ACC112 (cell line): ENCODE measurements at regions not wholly inside any gene's neighbourhood (a gene's known extent, or its start where the extent isn't known, plus 50 kb on each side); places are given as distances from the start of the nearest gene placed in this dataset.

Experiments used
- H2AFZ ChIP-seq: fragments of 200-600 bp; sonication (generic); one replicate; pipeline ENCODE4 v1.6.0; 2017; ENCODE audit warnings: antibody characterized with exemption, low read length; ENCODE audit not compliant: unreplicated experiment
- H3K27ac ChIP-seq: fragments of 200-600 bp; sonication (generic); 2 replicates; pipeline ENCODE4 v1.5.1; 2014; ENCODE audit warnings: low read depth, mild to moderate bottlenecking, antibody characterized with exemption, low read length, moderate library complexity
- H3K27me3 ChIP-seq: fragments of 200-600 bp; sonication (generic); 2 replicates; pipeline ENCODE4 v1.6.1; 2014; ENCODE audit warnings: mild to moderate bottlenecking, antibody characterized with exemption, low read length, moderate library complexity, mixed read lengths; ENCODE audit not compliant: insufficient read depth
- H3K36me3 ChIP-seq: fragments of 200-600 bp; sonication (generic); 2 replicates; pipeline ENCODE4 v1.6.1; 2016; ENCODE audit warnings: mild to moderate bottlenecking, antibody characterized with exemption, low read length, moderate library complexity, mixed read lengths; ENCODE audit not compliant: insufficient read depth
- H3K4me1 ChIP-seq: fragments of 200-600 bp; sonication (generic); one replicate; pipeline ENCODE4 v1.6.1; 2016; ENCODE audit warnings: low read length, mixed read lengths; ENCODE audit not compliant: insufficient read depth, unreplicated experiment, control insufficient read depth
- H3K4me3 ChIP-seq: fragments of 200-600 bp; sonication (generic); 2 replicates; pipeline ENCODE4 v1.5.1; 2014; ENCODE audit warnings: mild to moderate bottlenecking, low read depth, low read length
- H3K79me2 ChIP-seq: fragments of 200-600 bp; sonication (generic); one replicate; pipeline ENCODE4 v1.6.0; 2016; ENCODE audit warnings: low read length; ENCODE audit not compliant: control insufficient read depth, unreplicated experiment, insufficient read depth

DNA sequence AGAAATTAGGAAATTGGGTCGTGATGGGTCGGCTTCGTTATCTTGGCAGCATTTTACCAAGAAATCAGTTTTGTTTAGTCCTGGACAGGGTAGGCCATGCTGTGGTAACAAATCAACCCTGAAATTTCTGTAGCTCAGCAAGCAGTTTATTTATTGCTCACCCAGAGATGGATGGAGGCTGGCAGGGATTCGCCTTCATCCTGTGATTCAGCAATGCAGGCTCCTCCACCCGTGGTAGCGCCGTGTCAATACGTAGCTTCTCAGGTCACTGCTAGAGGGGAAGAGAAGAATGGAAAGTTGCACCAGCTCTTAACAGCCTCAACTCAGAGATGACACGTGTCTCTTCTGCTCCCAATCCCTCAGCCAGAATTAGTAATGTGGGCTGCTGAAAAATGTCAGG, 157.0 kb upstream of the SGK1 start:
- no peaks in the 10 kb centered on the region for H3K36me3 ChIP-seq
- H2AFZ ChIP-seq, result no peak overlapping the region
- no peaks in the 10 kb centered on the region for H3K27me3 ChIP-seq
- no peaks in the 10 kb centered on the region for H3K4me1 ChIP-seq
- H3K4me3 ChIP-seq, result no peak overlapping the region
- no peak overlapping the region for H3K27ac ChIP-seq
- no peaks in the 10 kb centered on the region for H3K79me2 ChIP-seq

DNA sequence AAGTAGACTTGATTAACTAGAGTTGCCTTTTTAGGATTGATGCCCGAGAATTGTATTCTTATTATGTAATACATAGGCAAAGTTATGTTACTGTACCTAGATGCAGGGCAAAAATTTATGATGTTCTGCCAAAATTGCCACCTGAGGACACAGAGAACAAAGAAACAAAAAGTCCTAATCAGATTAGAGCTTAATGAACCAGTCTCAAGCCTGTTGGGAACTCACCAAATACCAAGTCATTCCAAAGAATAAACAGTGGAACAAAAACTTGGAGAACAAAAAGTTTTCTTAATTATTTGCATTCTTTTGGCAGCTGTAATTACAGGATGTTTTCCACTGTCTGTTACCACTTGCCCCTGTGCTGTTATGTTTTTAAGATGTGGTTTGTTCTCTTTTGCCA, 154.7 kb upstream of the SGK1 start:
- Histone ChIP-seq H3K4me1 (peaks cover 7% of the 10 kb centered on the region), H2AFZ (no peak overlapping the region), H3K79me2 (no peaks in the 10 kb centered on the region), H3K4me3 (no peak overlapping the region), H3K27me3 (no peaks in the 10 kb centered on the region), H3K27ac (no peak overlapping the region), H3K36me3 (no peaks in the 10 kb centered on the region)

DNA sequence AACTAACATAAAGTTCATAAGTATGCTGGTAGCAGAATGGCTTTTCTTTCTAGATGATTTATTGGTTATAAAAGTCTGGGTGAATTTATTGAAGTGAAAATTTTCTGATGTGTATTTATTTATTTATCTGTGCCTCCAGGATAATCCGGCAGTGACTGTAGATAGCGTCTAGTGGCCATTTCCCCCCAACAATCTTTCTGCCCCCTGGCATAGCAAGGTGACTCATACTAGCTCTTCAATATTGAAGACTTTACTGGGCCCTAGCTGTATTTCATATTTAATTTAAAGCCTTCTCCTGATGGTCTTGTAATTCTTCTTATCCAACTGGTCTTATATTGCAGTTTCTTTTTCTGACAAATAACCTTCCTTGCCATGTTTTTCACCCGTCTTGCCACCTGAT, 154.1 kb upstream of the SGK1 start:
- Histone ChIP-seq H3K27me3 (no peaks in the 10 kb centered on the region), H3K4me3 (no peak overlapping the region), H3K79me2 (no peaks in the 10 kb centered on the region), H3K4me1 (peaks cover 14% of the 10 kb centered on the region), H3K36me3 (no peaks in the 10 kb centered on the region), H2AFZ (no peak overlapping the region), H3K27ac (no peak overlapping the region)

DNA sequence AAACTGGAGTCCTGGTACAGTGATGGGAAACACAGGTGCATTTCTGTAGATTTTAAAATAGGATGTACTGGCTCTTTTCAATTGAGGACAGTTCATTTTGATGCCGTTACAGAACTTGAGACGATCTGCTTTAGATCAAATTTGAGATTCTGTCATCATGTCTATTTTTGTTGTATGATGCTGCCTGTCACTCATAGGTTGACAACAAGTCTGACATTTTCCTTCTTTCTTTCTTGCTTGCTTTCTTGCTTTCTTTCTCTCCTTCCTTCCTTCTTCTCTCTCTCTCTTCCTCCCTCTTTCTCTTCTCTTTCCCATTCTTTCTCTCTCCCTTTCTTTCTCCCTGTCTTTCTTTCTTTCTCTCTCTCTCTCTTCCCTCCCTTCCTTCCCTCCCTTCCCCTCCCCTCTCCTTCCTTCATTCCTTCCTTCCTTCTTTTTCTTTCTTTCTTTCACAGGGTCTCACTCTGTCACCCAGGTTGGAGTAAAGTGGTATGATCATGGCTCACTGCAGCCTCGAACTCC, 152.6 kb upstream of the SGK1 start:
- Histone ChIP-seq H3K36me3 (no peaks in the 10 kb centered on the region), H3K4me1 (peaks cover 24% of the 10 kb centered on the region), H3K4me3 (no peak overlapping the region), H3K27me3 (no peaks in the 10 kb centered on the region), H3K27ac (no peak overlapping the region), H3K79me2 (no peaks in the 10 kb centered on the region), H2AFZ (no peak overlapping the region)

DNA sequence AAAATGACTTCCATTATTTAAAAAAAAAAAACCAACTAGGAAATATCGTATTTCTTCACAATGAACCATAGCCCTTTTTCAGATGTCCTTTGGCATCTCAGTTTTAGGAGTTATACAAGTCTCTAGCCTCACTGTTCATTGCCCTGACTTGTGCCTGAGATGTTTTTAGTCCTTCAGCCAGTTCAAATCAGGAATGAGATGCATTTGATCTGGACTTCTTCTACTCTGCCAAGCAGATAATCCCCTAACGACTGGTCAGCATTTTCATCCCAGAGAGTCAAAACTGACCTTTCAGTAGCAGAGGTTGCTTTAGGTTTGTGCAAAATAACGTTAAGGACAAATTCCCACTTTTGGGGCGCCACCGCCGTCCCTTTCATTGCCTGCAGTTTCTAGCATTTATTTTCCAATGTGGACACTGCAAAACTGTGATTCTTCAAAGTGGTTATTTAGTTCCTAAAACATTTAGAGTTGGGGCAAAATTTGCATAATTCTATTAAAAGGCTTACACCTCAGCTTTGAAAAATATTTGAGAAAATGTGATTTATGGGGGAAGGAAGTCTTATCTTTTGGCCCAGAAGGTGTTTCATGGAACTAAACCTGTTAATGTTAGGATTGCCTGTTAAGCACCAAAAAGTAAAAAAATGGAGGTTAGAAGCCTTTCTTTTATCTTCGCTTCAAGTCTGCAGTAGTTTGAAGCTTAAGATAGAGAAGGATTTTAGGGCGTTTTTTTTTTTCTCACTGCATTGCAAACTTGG, 152.0 kb upstream of the SGK1 start:
- Histone ChIP-seq H2AFZ (no peak overlapping the region), H3K27ac (no peak overlapping the region)

DNA sequence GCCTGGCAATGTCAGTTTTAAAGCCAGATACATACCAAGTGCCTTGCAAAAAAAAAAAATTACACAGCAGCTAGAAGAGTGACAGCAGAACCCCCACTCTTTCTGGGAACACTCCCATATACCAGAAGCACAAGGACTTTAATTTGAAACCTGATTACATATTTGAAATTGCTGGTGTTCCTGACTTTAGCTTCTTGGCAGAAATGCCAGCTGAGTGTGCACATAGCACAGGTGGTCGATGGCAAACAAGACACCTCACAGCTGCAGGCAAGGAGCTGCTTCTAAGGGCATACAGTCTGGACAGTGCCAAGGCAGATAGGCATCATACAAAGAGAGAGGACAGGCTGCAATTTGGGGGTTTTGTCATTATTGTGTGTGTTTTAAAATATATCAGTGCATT, 150.7 kb upstream of the SGK1 start:
- no peak overlapping the region for H2AFZ ChIP-seq
- H3K27ac ChIP-seq, result no peak overlapping the region
- H3K4me3 ChIP-seq, result no peak overlapping the region
- peaks cover 29% of the 10 kb centered on the region for H3K4me1 ChIP-seq
- H3K27me3 ChIP-seq, result no peaks in the 10 kb centered on the region
- no peaks in the 10 kb centered on the region for H3K79me2 ChIP-seq
- no peaks in the 10 kb centered on the region for H3K36me3 ChIP-seq

More for the DNA sequence above, 152.0 kb upstream of the SGK1 start:
- peaks cover 26% of the 10 kb centered on the region for H3K4me1 ChIP-seq
- no peak overlapping the region for H3K4me3 ChIP-seq
- no peaks in the 10 kb centered on the region for H3K27me3 ChIP-seq
- no peaks in the 10 kb centered on the region for H3K36me3 ChIP-seq
- H3K79me2 ChIP-seq, result no peaks in the 10 kb centered on the region

DNA sequence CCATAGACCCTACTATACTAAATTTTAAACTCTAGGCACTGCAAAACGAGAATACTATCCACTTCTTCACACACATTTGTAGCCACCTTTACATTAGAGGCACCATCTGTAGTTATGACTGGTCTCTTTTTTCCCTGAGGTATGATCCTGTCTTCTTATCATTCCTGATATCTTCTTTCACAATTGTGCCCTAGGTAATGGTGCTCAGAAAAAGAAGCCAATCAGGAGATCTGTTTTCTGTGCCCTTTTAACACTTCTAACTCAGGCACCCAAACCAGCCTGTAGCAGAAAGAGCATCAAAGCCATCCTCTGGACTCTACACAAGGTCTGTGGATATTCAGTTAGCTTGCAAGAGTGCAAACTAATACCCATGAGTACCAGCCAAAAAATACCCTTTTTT, 149.7 kb upstream of the SGK1 start:
- H3K79me2 ChIP-seq, result no peaks in the 10 kb centered on the region
- peaks cover 29% of the 10 kb centered on the region for H3K4me1 ChIP-seq
- H3K27me3 ChIP-seq, result no peaks in the 10 kb centered on the region
- H2AFZ ChIP-seq, result peak overlapping the region; percentile 88
- H3K27ac ChIP-seq, result 0 out of 2 replicates have a peak overlapping the region, but pooled peaks have one; percentile 29
- no peaks in the 10 kb centered on the region for H3K36me3 ChIP-seq
- 0 out of 2 replicates have a peak overlapping the region, but pooled peaks have one; percentile 11 for H3K4me3 ChIP-seq

DNA sequence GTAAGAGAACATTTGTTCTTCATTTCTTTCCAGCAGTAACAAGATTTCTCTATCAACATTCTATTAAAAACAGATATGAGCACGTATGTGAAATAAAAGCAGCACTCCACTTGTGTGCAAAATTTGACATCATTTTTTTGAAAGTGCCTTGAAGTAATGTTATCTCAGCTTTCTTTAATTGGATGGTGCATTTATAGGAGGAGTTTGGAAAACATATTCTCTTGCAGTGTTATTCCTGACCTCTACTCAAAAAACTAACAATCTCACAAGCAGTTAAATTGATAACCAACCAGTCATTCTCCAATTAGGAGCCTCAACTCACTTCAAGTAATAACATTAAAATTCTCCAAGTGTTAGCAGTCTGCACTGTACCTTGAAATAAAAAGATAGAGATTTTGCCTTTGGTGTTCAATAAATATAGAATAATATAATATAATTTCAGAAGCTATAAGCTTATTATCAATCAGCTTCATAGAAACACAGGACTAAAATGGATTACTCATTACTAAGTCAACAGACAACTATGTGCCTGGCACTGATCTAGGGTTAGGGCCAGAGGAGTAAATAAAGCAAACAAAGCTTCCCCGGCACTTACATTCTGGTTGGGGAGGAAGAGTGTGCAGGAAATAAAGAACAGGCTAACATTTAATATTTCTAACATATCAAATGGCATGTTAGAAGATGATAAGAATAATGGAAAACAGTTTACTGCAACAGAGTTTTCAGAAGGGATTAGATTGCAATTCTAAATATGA, 149.0 kb upstream of the SGK1 start:
- no peak overlapping the region for H2AFZ ChIP-seq
- no peaks in the 10 kb centered on the region for H3K36me3 ChIP-seq
- no peaks in the 10 kb centered on the region for H3K79me2 ChIP-seq
- no peaks in the 10 kb centered on the region for H3K27me3 ChIP-seq
- H3K4me3 ChIP-seq, result no peak overlapping the region
- H3K27ac ChIP-seq, result peak overlapping the region; percentile 29; the same call in 1 of the 2 replicates
- H3K4me1 ChIP-seq, result peaks cover 29% of the 10 kb centered on the region

DNA sequence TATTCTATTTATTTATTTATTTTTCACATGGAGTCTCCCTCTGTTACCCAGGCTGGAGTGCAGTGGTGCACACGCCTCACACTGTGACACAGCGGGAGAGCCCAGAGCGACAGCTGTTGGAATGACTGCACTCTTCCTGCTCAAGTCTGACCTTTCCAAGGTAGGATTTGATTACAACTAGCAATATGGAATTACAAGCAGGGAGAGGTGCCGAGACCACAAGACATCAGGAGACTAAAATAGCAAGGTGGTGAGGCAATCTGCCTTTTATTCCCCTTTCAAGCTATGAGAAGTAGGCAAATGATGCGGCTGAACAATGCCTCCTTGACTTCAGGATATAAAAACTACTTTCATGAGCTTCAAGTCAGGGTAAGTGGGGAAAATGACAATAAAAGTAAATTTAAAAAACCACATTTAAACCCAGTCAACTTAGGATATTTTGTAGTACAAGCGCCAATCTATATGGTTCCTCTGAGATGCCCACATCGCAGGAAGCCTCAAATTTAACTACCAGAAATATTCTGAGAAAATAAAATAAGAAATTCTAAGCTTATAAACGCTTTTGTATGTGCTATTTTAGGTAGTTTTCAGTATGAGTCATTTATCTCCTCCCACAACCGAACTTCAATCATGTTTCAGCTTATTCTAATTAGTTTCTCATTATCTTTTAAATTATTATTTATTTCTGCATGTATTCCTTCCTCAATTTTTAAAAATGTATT, 146.9 kb upstream of the SGK1 start:
- H3K27ac ChIP-seq, result no peak overlapping the region; the same call in 1 of the 2 replicates

DNA sequence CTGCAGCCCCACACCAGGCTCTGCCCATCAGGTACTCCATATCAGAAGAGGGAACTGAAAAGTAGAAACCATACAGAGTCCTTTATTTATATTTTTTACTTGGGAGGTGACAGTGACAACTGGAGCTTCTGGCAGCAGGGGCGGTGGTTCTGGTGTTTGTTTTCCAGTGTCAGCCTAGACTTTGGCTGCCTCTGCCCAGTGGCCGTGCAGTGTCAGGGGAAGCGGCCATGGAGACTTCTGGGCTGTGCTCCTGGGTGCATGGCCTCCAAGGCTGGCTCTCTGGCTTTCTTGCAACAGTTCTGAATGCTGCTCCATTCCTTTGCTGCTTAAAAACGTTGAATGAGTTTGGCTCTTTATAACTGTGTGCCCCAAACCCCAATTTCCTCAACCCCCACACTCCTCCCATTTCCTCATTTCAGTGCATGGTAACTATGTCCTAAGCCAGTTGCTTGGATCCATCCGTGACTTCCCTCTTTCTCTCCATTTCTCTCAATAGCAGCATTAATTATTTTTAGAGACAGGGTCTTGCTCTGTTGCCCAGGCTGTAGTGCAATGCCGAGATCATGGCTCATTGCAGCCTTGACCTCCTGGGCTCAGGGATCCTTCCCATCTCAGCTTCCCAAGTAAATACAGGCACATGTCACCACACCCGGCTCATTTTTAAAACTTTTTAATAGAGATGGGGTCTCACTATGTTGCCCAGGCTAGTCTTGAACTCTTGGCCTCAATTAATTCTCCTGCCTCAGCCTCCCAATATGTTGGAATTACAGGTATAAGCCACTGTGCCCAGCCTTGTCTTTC, 141.1 kb upstream of the SGK1 start:
- Histone ChIP-seq H3K27me3 (no peaks in the 10 kb centered on the region), H3K4me3 (no peak overlapping the region), H3K27ac (no peak overlapping the region), H3K36me3 (no peaks in the 10 kb centered on the region), H3K79me2 (no peaks in the 10 kb centered on the region), H3K4me1 (no peaks in the 10 kb centered on the region), H2AFZ (no peak overlapping the region)

More for the DNA sequence above, 146.9 kb upstream of the SGK1 start:
- no peaks in the 10 kb centered on the region for H3K36me3 ChIP-seq
- H3K4me1 ChIP-seq, result peaks cover 29% of the 10 kb centered on the region
- no peaks in the 10 kb centered on the region for H3K79me2 ChIP-seq
- peak overlapping the region; percentile 12 for H2AFZ ChIP-seq
- no peaks in the 10 kb centered on the region for H3K27me3 ChIP-seq
- H3K4me3 ChIP-seq, result no peak overlapping the region
